Mucosa of gallbladder (tissue), 1 donor: ENCODE measurements at regions not wholly inside any gene's neighbourhood (a gene's known extent, or its start where the extent isn't known, plus 50 kb on each side); places are given as distances from the start of the nearest gene placed in this dataset.
"Not testable (repeated sequence)": the region's sequence is repeated elsewhere in the genome, so short reads cannot be mapped to it uniquely, and the experiment has no call there.

Source experiments
- DNase-seq: peaks from one replicate; pipeline ENCODE4 v3.0.0-alpha.2; 2020; ENCODE audit warnings: low spot score
- donor health status: DM: no; HTN: no; CAD: no.

DNA sequence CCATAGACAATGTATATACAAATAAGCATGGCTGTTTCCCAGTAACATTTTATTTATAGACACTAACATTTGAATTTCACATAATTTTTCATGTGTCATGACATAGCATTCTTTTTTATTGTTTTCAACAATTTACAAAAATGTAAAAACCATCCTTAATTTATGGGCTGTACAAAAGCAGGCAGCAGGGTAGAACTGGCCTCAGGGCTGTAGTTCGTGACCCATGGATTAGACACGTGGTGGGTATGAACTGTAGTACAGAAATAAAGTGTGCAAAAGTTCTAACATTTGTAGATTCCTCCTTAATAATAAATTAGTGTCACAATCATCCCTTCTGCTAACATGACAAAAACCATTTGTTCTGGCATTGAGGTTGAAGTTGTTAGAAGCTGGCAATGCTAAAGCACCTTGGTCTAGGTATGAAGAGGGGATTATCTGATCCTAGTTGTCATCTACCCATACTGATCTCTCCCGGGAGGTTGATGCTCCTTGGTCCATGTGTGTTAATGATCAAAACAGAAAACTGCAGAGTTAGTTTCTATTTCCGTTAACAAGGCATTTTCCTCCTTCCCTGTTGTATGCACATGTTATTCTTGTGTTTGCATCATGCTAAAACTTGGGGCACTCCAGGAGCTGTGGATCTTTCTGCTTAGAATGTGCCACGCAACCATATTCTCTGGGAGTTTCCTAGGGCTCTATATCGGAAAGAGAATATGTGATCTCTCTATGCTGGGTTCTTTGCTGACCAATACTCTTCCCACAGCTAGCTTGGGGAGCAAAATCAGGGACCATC is 917.6 kb downstream of the TLE1 start:
- no peak for DNase-seq

DNA sequence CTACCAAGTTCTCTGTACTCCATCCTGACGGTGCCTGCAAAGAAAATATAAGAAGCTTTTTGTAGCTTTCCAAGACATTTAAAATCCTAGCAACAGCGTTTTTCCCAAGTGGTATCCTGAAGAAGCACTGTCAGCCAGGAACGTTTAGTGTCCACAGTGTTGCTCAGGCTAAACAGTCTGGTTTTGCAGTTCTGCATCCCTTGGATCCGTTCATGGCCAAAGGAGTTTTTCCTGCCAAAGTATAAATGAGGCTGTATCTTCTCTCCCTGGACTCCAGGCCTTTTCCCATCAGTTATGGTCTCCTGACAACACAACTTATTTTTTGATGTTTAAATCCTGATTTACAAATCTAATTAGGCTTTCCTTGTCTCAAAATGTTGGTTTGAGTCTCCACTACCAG is 925.8 kb downstream of the TLE1 start:
- no peak for DNase-seq

DNA sequence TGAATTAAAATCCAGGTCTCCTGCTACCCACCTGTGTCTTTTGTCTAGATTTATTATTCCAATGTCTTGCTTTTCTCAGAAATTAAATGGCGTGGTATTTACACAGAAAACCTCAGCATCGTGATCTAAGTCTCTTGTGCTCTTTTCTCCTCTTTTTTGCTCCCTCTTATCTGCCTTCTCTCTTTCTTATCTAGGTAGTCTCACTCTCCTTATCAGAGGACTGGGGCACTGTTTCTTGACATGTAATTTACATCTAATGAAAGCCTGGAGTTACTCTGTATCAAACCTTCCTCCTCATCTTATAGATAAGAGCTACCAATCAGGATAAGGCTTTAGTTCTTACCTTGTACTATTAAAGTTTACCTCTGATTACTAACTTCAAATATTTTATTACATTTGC is 933.8 kb downstream of the TLE1 start:
- no peak for DNase-seq

DNA sequence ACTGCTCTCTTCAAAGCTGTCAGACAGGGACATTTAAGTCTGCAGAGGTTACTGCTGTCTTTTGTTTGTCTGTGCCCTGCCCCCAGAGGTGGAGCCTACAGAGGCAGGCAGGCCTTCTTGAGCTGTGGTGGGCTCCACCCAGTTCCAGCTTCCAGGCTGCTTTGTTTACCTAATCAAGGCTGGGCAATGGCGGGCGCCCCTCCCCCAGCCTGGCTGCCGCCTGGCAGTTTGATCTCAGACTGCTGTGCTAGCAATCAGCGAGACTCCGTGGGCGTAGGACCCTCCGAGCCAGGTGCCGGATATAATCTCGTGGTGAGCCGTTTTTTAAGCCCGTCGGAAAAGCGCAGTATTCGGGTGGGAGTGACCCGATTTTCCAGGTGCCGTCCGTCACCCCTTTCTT is 942.3 kb downstream of the TLE1 start:
- not testable (repeated sequence) for DNase-seq

DNA sequence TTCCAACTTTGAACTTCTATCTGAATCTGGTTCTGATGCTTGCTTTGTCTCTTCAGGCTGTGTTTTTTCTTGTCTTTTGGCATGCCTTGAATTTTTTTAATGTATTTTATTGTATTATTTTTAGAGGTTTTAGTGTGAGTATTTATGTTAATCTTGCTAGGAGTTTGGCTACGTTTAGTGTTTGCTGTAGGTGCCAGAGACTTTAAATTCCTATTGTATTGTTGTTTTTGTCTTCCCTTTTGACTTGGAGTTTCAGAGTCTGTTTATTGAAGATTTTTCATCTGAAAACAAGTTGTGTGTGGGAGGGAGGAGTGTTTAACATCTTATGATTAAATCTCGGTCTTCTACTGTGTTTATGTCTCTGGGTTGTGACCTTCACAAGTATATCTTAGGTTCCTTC is 956.8 kb downstream of the TLE1 start:
- no peak for DNase-seq

DNA sequence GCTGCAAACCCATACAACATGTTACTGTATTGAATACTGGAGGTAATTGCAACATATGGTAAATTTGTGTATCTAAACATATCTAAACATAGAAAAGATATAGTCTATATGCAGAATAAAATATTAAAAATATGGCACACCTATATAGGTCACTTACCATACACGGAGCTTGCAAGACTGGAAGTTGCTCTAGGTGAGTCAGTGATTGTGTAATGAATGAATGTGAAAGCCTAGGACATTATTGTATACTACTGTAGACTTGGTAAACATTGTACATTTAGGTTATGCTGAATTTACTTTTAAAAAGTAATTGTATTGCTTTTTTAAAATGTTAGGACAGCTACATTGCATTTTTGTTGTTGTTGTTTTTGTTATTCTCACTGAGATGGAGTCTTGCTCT is 968.8 kb downstream of the TLE1 start:
- no peak for DNase-seq

DNA sequence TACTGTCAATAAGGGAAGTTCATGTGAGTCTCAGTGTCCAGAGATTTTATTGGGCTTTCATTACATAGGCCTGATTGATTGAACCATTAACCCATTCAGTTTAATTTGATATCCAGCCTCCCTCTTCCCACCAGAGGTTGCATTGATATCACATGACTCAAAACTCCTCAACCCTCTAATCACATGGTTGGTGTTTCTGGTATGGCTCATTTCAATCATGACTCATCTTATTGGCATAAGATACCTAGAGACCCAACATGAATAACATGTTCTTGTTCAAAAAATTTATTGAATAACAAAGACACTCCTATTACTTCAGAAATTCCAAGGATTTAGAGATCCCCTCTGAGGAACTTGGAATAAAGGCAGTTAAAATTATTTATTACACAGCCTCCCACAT is 982.2 kb downstream of the TLE1 start:
- no peak for DNase-seq

DNA sequence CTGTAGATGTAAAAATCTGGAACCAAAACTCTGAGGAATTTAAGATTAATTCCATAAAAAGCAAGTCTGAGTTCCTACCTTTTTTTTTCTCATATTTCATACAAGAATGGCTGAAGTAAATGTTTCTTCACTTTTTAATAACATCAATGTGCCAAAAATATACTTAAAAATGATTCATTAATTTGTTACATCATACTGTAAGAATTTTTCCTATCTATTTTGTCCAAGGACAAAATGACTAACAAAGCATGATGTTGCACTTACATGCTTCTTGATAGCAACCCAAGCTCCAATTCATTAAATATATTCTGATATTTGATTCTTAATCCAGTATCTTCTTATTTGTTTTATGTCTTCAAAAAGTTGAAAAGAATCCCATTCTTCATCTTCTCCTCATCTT is 988.3 kb downstream of the TLE1 start:
- DNase-seq, result no peak

DNA sequence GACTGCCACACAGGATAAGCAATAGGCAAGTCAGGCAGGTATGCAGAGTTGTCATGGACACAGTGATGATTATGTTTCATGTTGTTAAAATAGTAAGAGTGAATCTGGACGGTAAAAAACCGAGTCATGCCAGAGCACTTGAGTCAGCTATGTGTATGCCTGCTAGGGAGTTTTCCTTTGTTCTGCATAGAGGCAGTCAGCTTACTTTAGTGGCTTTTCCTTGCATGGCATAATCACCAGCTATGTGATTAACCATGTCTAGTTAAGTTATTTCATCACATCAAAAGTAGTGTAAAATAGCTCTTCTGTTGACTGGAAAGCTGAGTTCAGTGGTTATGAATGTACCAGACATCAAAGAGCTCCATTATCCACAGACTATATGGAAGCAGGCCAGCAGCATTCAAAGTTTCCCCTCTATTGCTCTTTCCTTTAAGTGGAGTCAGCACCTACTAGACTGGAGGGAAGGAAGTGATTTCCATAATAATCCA is 989.8 kb downstream of the TLE1 start:
- no peak for DNase-seq

DNA sequence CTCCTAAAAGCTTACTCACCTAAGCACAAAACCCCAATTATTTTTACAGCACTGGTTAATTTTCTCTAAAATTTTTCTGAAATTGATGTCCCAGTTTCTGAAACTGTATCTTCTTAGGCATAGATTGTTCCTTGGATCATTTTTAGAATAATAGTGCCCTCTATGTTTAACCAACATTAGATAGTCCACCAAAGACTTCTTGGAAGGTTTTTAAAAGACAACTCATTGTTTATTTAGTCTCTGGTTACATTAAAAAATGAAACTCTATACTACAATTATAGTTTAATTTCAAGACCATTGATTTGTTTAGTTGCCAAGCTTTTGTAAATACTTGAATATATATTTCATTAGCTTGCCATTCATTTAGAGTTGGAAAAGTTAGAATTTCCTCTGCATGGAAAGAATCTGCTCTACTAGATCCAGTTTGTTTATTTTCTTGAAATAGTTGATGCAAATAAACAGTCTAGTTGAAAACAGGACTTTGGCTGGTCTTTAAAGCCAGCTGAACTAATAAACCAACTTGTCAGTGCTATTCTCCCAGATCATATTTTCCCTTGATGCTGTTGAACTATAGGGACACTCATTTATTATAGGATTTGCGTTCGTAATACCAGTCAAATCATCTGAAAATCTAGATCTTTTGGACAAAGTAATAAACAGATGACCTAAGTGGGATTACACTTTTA is 990.5 kb downstream of the TLE1 start:
- no peak for DNase-seq

DNA sequence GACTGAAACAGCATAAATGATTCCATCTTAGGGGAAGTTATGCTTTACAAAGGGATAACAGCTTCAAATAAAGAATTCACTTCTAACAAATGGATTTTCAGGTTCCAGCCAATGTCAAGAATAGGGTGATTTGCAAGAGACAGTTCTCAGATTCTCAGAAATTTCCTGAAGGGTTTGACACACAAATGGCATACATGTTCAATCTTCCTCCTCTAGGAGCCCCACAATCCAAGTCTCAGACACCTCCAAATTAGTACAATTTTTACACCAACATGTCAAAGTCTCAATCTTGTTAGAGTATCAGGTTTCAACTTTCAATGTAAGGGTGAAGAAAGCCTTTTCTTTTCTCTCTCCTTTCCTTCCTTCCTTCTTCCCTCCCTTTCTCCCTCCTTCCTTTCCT is 996.6 kb downstream of the TLE1 start:
- DNase-seq, result no peak

DNA sequence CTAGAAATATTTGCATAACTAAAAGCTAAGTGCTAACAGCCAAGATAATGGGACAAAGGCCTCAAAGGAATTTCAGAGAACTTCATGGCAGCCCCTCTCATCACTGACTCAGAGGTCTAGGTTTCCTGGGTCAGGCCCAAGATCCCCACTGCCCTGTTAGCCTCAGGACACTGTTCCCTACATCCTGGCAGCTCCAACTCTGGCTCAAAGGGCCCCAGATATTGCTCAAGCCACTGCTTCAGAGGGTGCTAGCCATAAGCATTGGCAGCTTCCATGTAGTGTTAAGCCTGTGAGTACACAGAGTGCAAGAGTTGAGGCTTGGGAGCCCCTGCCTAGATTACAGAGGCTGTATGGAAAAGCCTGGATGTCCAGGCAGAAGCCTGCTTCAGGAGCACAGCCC is 998.1 kb downstream of the TLE1 start:
- no peak for DNase-seq

DNA sequence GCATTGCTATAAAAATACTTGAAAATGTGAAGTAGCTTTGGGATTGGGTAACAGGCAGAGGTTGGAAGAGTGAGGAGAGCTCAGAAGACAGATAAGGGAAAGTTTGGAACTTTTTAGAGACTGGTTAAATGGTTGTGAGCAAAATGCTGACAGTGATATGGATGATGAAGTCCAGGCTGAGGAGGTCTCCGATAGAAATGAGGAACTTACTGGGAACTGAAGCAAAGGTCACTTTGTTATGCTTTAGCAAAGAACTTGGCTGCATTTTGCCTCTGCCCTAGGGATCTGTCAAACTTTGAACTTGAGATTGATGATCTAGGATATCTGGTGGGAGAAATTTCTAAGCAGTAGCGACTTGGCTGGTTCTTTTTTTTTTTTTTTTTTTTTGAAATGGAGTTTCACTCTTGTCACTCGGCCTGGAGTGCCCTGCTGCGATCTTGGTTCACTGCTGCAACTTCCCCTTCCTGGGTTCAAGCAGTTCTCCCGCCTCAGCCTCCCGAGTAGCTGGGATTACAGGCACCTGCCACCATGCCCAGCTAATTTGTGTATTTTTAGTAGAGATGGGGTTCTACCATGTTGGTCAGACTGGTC is 998.9 kb downstream of the TLE1 start:
- DNase-seq, result no peak

DNA sequence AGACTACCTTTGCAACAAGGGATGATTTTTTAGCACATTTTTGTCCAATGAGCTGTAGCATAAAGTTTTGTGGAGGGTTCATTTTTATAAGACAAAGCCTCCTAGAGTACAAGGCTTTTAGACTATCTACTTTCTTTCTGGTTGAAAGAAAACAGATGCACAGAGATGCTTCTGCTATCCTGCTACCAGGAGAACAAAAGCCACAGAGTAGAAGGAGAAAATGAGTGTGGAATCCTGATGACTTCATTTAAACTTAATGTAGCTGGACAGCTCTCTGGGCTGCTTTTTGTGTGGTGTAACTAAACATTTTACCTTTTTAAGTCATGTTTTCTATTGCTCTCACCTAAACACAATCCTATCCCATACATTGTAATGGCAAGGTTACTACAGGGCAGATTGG is 1009.4 kb downstream of the TLE1 start:
- no peak for DNase-seq

DNA sequence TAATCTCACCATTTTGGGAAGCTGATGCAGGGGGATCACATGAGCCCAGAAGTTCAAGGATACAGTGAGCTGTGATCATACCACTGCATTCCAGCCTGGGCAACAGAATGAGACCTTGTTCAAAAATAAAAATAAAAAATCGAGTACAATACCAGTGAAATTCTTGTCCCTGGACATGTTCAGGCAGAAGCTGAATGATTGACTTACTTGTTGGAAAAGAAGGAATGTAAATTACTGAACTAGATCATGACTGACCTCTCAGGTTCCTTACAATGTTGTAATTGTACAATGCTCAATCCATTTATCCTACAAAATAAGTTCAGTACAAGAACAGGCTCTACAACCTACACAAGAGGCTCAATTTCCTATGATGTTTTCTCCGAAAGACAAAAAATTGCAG is 1010.4 kb downstream of the TLE1 start:
- DNase-seq, result no peak

DNA sequence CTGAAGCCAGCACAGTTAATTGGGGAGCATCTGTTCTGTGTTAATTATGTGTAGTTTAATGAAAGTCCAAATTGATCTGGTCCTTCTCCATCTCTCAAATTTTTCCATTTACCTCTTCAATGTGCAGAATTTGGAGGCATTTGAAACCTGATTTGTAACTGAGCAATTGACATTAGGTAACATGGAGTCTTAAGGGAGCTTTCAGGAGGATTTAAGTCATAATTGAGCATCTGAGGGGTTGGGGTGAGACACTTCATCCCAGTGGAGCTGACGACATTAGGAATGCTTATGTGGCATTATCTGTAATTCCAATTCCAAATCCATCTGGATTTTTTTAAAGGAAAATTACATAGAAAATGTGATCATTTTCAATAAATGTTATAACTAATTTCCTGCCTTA is 1015.9 kb downstream of the TLE1 start:
- no peak for DNase-seq

DNA sequence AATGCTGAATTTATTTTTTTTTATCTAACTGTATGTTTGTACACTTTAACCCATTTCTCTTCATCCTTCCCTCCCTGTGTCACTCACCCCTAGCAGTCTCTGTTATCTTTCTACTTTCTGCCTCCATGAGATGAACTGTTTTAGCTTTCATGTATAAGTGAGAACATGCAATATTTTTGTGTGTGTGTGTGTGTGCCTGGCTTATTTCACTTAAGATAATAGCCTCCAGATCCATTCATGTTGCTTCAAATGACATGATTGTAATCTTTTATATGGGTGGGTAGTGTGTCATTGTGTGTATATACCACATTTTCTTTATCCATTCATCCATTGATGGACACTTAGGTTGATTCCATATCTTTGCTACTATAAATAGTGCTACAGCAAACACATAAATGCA is 1023.9 kb downstream of the TLE1 start:
- DNase-seq, result no peak

DNA sequence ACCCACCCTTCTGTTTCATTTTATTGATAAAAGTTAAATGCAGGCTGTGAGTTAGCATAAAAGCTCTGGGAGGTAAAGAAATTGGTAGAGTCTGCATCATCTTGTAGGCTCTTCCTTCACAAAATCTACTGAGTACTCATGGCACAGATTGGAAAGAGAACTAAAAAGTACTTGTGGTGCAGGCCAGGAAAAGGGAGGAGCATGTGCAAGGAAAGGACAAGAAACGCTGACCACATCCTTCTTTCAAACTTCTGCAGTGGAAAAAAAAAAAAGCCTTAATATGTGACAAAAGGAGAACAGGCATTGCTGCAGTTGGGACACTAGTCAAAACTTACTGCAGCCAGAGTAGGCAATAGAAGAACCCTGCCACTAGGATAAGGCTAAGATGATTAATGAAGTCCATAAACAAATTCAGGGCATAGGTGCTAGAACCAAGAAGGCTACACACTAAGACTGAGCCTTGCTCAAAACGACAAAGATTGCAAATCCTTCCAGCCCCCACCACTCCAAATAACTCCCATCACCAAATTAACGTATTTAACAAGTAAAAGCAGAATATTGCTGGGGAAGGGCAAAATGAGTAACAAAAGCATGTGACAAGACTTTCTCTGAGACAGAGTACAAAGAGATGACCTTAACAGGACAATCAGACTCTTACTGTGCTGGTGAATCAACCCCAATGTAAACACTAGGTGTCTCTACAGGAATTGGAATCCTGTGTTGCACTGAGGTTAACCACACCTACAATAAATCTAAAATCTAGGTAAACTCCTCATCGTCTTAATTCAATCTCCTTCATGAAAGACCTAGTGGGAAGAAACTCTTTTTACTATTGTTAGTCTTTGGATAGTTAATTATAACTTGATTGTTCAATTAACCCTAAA is 1024.8 kb downstream of the TLE1 start:
- DNase-seq, result no peak

DNA sequence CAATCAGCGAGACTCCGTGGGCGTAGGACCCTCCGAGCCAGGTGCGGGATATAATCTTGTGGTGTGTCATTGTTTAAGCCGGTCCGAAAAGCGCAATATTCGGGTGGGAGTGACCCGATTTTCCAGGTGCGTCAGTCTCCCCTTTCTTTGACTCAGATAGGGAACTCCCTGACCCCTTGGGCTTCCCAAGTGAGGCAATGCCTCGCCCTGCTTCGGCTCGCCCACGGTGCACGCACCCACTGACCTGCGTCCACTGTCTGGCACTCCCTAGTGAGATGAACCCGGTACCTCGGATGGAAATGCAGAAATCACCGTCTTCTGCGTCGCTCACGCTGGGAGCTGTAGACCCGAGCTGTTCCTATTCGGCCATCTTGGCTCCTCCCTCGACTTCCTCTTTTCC is 1029.6 kb downstream of the TLE1 start:
- not testable (repeated sequence) for DNase-seq

DNA sequence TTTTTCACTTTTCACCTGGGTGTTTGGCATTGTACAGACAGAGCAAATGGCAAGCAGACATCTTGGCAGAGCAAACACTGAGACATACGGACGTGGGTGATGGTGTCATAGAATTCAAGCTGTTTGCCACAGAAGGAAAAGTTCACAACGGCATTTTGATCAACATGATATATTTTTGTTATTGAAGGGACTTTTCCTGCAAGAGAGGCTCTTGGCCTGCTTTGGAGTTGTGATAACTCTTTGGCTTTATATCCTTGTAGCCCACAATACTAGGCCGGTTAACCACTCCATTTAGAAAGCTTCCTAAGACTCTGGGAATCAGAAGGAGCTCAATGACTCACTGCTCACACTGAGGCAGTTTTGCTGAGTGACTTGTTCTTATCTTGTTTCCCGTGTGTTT is 1038.3 kb downstream of the TLE1 start:
- no peak for DNase-seq

DNA sequence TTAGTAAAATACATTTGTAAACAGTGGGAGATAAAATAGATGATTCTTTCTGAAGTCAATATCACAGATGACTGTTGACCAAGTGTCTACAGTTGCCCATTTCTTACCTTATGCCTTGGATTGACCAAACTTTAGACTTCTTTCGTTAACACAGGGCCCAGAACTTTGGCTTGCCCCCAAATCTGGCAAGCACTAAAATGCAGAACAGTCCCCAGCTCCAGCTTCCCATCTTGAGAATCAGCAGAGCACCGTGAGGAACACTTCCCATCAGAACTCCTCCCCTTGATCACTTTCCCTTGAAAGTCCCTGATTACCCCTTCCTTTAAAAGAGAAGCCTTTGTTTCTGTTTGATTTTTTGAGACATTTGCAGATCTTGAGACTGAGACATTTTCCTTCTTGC is 1039.9 kb downstream of the TLE1 start:
- DNase-seq, result no peak

DNA sequence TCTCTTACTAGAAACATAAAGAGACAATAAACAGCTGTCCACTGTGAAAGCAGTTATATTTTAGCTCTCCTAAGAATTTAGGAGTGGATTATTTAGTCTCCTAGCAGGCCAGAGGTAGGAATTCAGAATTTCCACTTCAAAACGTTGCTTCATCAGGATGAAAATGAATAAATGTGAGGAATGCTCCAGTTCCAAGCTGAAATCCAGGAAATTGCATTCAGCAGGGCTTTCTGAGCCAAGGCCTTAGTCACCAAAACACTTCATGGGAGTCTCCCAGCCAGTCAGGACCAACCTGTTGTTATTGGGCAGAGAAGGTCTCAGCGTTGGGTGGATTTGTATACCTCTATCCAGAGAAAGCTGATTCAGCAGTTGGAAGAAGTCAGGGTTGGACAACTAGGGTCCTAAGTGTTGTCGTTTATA is 1040.3 kb downstream of the TLE1 start:
- DNase-seq, result peak; percentile 24
